Motor neuron (in vitro differentiated cells): ENCODE measurements at regions not wholly inside any gene's neighbourhood (a gene's known extent, or its start where the extent isn't known, plus 50 kb on each side); places are given as distances from the start of the nearest gene placed in this dataset.
"Not testable (repeated sequence)": the region's sequence is repeated elsewhere in the genome, so short reads cannot be mapped to it uniquely, and the experiment has no call there.

Experiments
- ATAC-seq, 8 experiments: fragments of 200-7000 bp; cut with Tn5 transposase; replicated peaks in 6 of 8; 2 replicates each; pipeline ENCODE4 v1.8.0; 2021; ENCODE audit warnings: mild to moderate bottlenecking in 8 of 8, moderate library complexity in 8 of 8
- H3K27ac ChIP-seq, 2 donors: fragments of 250-450 bp; sonication (Bioruptor Pico); 2 replicates each; pipeline ENCODE4 v1.9.0; 2021; ENCODE audit warnings: antibody characterized with exemption in 2 of 2, mild to moderate bottlenecking in 2 of 2, moderate library complexity in 1 of 2
- H3K4me1 ChIP-seq, 2 donors: fragments of 250-450 bp; sonication (Bioruptor Pico); replicated peaks in 1 of 2; 2 replicates each; pipeline ENCODE4 v1.6.1; 2021; ENCODE audit warnings: antibody characterized with exemption in 2 of 2, mild to moderate bottlenecking in 2 of 2, moderate library complexity in 1 of 2
- H3K4me3 ChIP-seq, 5 donors: fragments of 250-450 bp; sonication (Bioruptor Pico); 2 replicates each; pipeline ENCODE4 v1.9.0; 2021; ENCODE audit warnings: antibody characterized with exemption in 5 of 5, mild to moderate bottlenecking in 5 of 5, moderate library complexity in 4 of 5
- WGBS, 10 experiments: fragments of 450-650 bp; shearing (Covaris generic); methylation state at CpG; one replicate each; pipeline ENCODE4 v1.0.0; 2022; 5-methylcytosine and 5-hydroxymethylcytosine counted together
- in situ Hi-C, 9 experiments: fragments of 400-800 bp; cut with MboI; loops; one replicate each; pipeline ENCODE4 v1.15.0; 2021; ENCODE audit warnings: low sequenced_read_pairs in 9 of 9, low pct_unique_long_range_greater_than_20kb in 2 of 9; ENCODE audit not compliant: unreplicated experiment in 9 of 9

GRCh38 chr3:34646911-34647460 is 848.6 kb downstream of the PDCD6IP start:
- Histone ChIP-seq H3K4me1 (no peaks in the 10 kb centered on the region), H3K27ac (no peak overlapping the region), H3K4me3 (no peak overlapping the region)
- ATAC-seq: peak in 1 of 8 experiments; percentile 38
- 0 to 95% (median 78%) methylated on average over 1 to 5 of the region's 5 CpGs for WGBS, 10 experiments
- in situ Hi-C loops: no loop called here

DNA sequence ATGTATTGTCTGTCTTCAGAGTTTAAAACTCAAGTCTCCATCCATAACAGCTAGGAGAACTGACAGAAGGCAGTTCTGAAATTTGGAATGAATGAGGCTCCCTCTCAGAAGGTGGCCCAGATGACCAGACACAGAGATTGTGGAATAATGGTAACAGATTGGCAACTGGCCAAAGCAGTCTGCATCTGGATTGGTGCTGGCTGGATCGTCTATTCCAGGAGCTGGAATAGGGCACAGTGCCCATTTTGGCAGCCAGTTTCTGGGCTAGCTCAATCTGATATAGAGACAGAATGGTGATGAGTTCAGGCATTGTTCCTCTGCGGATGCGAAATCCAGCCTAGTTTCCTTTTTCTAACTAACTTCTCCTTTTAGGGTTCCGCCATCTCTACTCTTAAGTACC is 851.7 kb downstream of the PDCD6IP start:
- 20 to 100% (median 91%) methylated on average over 1 to 4 of the region's 4 CpGs; no CpG with 5 or more reads in 1 of the 10 experiments for WGBS, 10 experiments
- H3K4me1 ChIP-seq: no peaks in the 10 kb centered on the region
- no peak for ATAC-seq
- in situ Hi-C loops: no loop called here
- H3K4me3 ChIP-seq: no peak overlapping the region
- no peak overlapping the region for H3K27ac ChIP-seq

DNA sequence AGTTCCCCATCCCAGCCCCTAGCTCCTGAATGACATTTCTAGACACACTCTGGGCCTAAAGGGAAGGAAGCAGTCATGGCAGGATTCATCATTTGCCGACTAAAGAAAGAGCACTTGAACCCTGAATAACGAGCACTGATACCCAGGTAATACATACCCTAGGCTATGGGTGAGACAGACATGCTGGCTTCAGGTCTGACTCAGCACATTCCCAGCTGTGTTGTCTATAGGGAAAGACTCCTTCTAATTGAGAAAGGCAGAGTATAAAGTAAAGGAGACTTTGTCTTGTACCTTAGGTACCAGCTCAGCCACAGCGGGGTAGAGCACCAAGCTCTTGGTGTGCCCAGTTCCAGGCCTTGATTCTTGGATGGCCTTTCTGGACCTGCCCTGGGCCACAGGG is 870.5 kb downstream of the PDCD6IP start:
- 0 to 100% (median 69%) methylated on average over 1 to 3 of the region's 3 CpGs for WGBS, 10 experiments
- Histone ChIP-seq H3K4me1 (no peaks in the 10 kb centered on the region), H3K4me3 (no peak overlapping the region), H3K27ac (no peak overlapping the region)
- in situ Hi-C loops: no loop called here
- ATAC-seq: no peak

DNA sequence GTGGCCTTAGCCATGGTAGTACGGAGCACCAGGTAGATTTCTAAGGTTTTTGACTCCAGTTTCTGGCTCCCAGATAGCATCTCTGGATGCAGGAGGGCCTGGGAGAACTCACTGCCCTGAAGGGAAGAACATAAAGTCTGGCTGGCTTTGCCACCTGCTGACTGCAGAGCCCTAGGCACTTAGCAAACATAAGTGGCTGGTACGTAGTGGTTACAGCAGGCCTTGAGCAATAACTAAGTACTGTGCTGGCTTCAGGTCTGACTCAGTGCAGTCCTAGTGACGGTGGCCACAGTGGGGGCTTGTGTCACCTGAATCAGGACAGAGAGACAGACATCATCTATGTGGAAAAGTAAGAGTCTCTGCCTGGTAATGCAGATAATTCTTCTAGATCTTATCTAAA is 871.1 kb downstream of the PDCD6IP start:
- Histone ChIP-seq H3K4me3 (no peak overlapping the region), H3K27ac (no peak overlapping the region), H3K4me1 (no peaks in the 10 kb centered on the region)
- no peak for ATAC-seq
- in situ Hi-C loops: no loop called here
- 14 to 83% (median 70%) methylated on average over 1 to 2 of the region's 3 CpGs; no CpG with 5 or more reads in 5 of the 10 experiments for WGBS, 10 experiments

GRCh38 chr3:34675383-34676120 is 877.1 kb downstream of the PDCD6IP start:
- no peak for ATAC-seq
- WGBS, 10 experiments: 5 to 100% (median 67%) methylated on average over 1 to 2 of the region's 2 CpGs; no CpG with 5 or more reads in 1 of the 10 experiments
- in situ Hi-C loops: loop anchor here in 5 of 9 experiments (25.0 kb wide), 4 partner anchors 413 to 788 kb away; no protein-coding TSS in a partner anchor
- Histone ChIP-seq H3K4me3 (no peak overlapping the region), H3K27ac (no peak overlapping the region), H3K4me1 (no peaks in the 10 kb centered on the region)

- Histone ChIP-seq H3K4me3 (no peak overlapping the region), H3K27ac (no peak overlapping the region), H3K4me1 (no peaks in the 10 kb centered on the region)
- WGBS, 10 experiments: 0 to 93% (median 30%) methylated on average over 1 to 3 of the region's 3 CpGs; no CpG with 5 or more reads in 3 of the 10 experiments
- ATAC-seq: peak in 1 of 8 experiments; percentile 34
- in situ Hi-C loops: loop anchor here in 5 of 9 experiments (25.0 kb wide), 4 partner anchors 414 to 789 kb away; no protein-coding TSS in a partner anchor
Measured at GRCh38 chr3:34676436-34676835, 878.0 kb downstream of the PDCD6IP start.

- Histone ChIP-seq H3K27ac (no peak overlapping the region), H3K4me3 (no peak overlapping the region), H3K4me1 (no peaks in the 10 kb centered on the region)
- no peak for ATAC-seq
- in situ Hi-C loops: loop anchor here in 5 of 9 experiments (25.0 kb wide), 4 partner anchors 416 to 791 kb away; no protein-coding TSS in a partner anchor
Measured at GRCh38 chr3:34678575-34678974, 880.1 kb downstream of the PDCD6IP start.

- WGBS, 10 experiments: 86% methylated on average over 1 of the region's 1 CpG; no CpG with 5 or more reads in 8 of the 10 experiments
Measured at GRCh38 chr3:34679055-34679454, 880.6 kb downstream of the PDCD6IP start.

GRCh38 chr3:34683851-34684250 is 885.4 kb downstream of the PDCD6IP start:
- peak in 5 of 8 experiments; percentile 27 to 84 (median 81) for ATAC-seq
- WGBS, 10 experiments: 0 to 45% (median 23%) methylated on average over 2 to 4 of the region's 4 CpGs; no CpG with 5 or more reads in 2 of the 10 experiments
- in situ Hi-C loops: loop anchor here in 5 of 9 experiments (25.0 kb wide), 4 partner anchors 422 to 797 kb away; no protein-coding TSS in a partner anchor
- no peak overlapping the region for H3K27ac ChIP-seq
- no peaks in the 10 kb centered on the region for H3K4me1 ChIP-seq
- no peak overlapping the region for H3K4me3 ChIP-seq

More at GRCh38 chr3:34679055-34679454, 880.6 kb downstream of the PDCD6IP start:
- not testable (repeated sequence) for H3K27ac ChIP-seq, H3K4me1 ChIP-seq, ATAC-seq, H3K4me3 ChIP-seq
- in situ Hi-C loops: loop anchor here in 5 of 9 experiments (25.0 kb wide), 4 partner anchors 417 to 792 kb away; no protein-coding TSS in a partner anchor

- Histone ChIP-seq H3K4me3 (no peak overlapping the region), H3K4me1 (no peaks in the 10 kb centered on the region), H3K27ac (no peak overlapping the region)
- 0 to 100% (median 93%) methylated on average over 1 of the region's 1 CpG; no CpG with 5 or more reads in 2 of the 10 experiments for WGBS, 10 experiments
- ATAC-seq: no peak
- in situ Hi-C loops: loop anchor here in 5 of 9 experiments (25.0 kb wide), 4 partner anchors 424 to 799 kb away; no protein-coding TSS in a partner anchor
Measured at GRCh38 chr3:34686541-34686940, 888.1 kb downstream of the PDCD6IP start.

DNA sequence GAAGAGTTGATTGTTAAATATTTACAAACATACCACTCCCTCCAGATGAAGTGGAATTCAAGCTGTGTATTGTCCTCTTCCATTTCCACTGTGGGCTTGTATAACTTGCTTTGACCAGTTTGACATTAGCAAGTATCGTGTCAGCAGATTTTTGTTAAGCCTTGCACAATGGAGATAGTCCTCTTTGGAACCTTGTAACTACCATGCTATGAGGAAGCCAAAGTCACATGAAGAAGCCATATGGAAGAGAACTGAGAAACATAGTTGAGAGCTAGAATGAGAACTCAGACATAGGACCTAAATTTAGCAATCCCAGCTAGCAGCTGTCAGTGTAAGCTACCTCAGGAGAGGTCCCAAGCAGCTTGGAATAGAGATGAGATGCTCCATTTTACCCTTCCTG is 889.2 kb downstream of the PDCD6IP start:
- WGBS, 10 experiments: 0 to 90% (median 86%) methylated on average over 1 of the region's 1 CpG; no CpG with 5 or more reads in 5 of the 10 experiments
- no peak overlapping the region for H3K27ac ChIP-seq
- no peak for ATAC-seq
- H3K4me1 ChIP-seq: no peaks in the 10 kb centered on the region
- in situ Hi-C loops: loop anchor here in 5 of 9 experiments (25.0 kb wide), 4 partner anchors 425 to 800 kb away; no protein-coding TSS in a partner anchor
- no peak overlapping the region for H3K4me3 ChIP-seq

DNA sequence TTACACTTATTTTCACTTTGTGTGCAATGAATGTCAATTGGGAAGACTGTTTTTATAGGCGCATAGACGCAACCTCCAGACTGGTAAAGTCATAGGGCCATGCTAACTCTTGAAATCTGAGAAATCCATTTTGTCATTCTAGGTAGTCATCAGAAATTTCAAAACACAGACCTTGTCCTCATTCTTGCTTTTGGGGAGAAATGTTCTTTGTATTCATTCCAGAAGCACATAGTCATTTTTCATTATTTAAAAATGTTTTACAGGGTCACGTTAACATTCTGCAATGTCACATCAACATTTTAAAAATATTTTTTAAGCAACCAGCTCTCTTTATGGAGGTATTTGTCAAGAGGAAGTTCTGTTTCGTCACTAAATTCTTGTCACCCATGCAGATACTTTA is 898.4 kb downstream of the PDCD6IP start:
- ATAC-seq: no peak
- 21 to 94% (median 77%) methylated on average over 3 to 4 of the region's 4 CpGs for WGBS, 10 experiments
- Histone ChIP-seq H3K4me3 (no peak overlapping the region), H3K4me1 (no peaks in the 10 kb centered on the region), H3K27ac (no peak overlapping the region)
- in situ Hi-C loops: loop anchor here in 5 of 9 experiments (25.0 kb wide), 4 partner anchors 435 to 810 kb away; no protein-coding TSS in a partner anchor

GRCh38 chr3:34703053-34703452 is 904.6 kb downstream of the PDCD6IP start:
- in situ Hi-C loops: no loop called here
- Histone ChIP-seq H3K4me1 (no peaks in the 10 kb centered on the region), H3K4me3 (no peak overlapping the region), H3K27ac (no peak overlapping the region)
- WGBS, 10 experiments: 17 to 100% (median 93%) methylated on average over 1 to 3 of the region's 3 CpGs; no CpG with 5 or more reads in 2 of the 10 experiments
- ATAC-seq: no peak
